Mesodermal cell (in vitro differentiated cells): ENCODE measurements at regions not wholly inside any gene's neighbourhood (a gene's known extent, or its start where the extent isn't known, plus 50 kb on each side); places are given as distances from the start of the nearest gene placed in this dataset.
"Not testable (repeated sequence)": the region's sequence is repeated elsewhere in the genome, so short reads cannot be mapped to it uniquely, and the experiment has no call there.

Experiments
- H3K27ac ChIP-seq: 2 replicates; pipeline ENCODE4 v1.7.0; 2013; ENCODE audit warnings: mild to moderate bottlenecking, low read depth, low read length, moderate library complexity; ENCODE audit not compliant: severe bottlenecking
- H3K36me3 ChIP-seq: 2 replicates; pipeline ENCODE4 v1.7.1; 2013; ENCODE audit warnings: mild to moderate bottlenecking, low read length, moderate library complexity; ENCODE audit not compliant: control insufficient read depth, insufficient read depth
- H3K4me1 ChIP-seq: one replicate; pipeline ENCODE4 v1.7.1; 2013; ENCODE audit warnings: mild to moderate bottlenecking, low read length; ENCODE audit not compliant: insufficient read depth, control insufficient read depth, poor library complexity, severe bottlenecking
- H3K4me3 ChIP-seq: 2 replicates; pipeline ENCODE4 v1.7.0; 2013; ENCODE audit warnings: low read length, control low read depth, mild to moderate bottlenecking; ENCODE audit not compliant: insufficient read depth, poor library complexity, severe bottlenecking; ENCODE audit errors: extremely low read depth
- H3K9me3 ChIP-seq: 2 replicates; pipeline ENCODE4 v1.7.1; 2013; ENCODE audit warnings: mild to moderate bottlenecking, low read length, moderate library complexity; ENCODE audit not compliant: control insufficient read depth
- WGBS, 2 experiments: methylation state at CpG; one replicate each; pipeline ENCODE4 v1.1.5; 2013; ENCODE audit warnings: missing lambda C conversion rate in 2 of 2; ENCODE audit not compliant: insufficient coverage in 2 of 2; 5-methylcytosine and 5-hydroxymethylcytosine counted together

GRCh38 chr7:156532016-156532602, 108.5 kb upstream of the RNF32 start:
- H3K27ac ChIP-seq = no peak overlapping the region
- no peaks in the 10 kb centered on the region for H3K36me3 ChIP-seq
- 50 to 100% methylated on average over 1 to 2 of the region's 2 CpGs for WGBS, 2 experiments
- no peaks in the 10 kb centered on the region for H3K9me3 ChIP-seq
- no peaks in the 10 kb centered on the region for H3K4me1 ChIP-seq
- H3K4me3 ChIP-seq = no peak overlapping the region

DNA sequence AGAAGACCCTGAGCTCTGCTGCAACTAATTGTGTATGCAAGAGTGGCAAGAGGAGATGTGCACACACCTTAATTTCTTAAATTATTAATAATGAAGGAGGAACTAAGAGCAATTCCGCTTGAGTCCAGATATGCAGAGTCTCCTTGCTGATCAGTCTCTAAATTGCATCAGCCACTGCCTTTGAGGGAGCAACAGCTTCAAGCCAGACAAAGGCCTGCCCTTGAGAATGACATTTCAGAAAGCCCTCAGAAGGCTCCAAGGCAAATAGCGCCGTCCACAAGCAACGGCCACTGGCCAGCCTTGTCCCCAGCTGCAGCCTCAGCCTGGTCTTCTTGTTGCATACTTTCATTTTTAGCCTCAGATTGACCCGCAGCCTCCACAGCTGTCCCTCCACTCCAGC, 110.6 kb upstream of the RNF32 start:
- H3K4me1 ChIP-seq = no peaks in the 10 kb centered on the region

DNA sequence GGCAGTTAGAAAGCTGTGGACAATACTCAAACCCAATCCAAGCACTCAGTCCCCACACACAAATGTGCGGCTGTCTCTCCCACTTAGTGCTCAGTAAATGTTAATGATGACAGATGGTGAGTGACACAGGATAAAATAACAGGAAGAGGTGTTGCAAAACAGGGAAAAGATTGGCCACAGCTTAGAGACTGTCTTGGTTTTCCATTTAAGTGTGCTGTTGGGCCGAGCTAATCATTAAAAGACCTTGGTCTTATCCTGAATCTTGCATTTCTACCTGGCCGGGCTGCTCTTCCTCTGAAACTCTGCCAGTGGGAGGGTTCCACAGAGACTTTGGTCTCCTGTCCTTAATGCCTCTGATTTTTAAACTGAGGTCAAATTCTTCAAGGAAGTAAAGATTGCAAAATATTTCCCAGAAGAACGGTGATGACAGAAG, 113.1 kb upstream of the RNF32 start:
- no peak overlapping the region for H3K27ac ChIP-seq
- no peaks in the 10 kb centered on the region for H3K9me3 ChIP-seq
- no peak overlapping the region for H3K4me3 ChIP-seq
- whole genome bisulfite sequencing, 2 experiments = 80 to 86% methylated on average over 2 to 3 of the region's 4 CpGs
- no peaks in the 10 kb centered on the region for H3K36me3 ChIP-seq
- H3K4me1 ChIP-seq = no peaks in the 10 kb centered on the region

More for the DNA sequence above, 110.6 kb upstream of the RNF32 start:
- H3K9me3 ChIP-seq = no peaks in the 10 kb centered on the region
- H3K4me3 ChIP-seq = no peak overlapping the region
- H3K27ac ChIP-seq = no peak overlapping the region
- 91 to 96% methylated on average over 5 of the region's 5 CpGs for WGBS, 2 experiments
- H3K36me3 ChIP-seq = no peaks in the 10 kb centered on the region

- no peaks in the 10 kb centered on the region for H3K36me3 ChIP-seq
- H3K4me3 ChIP-seq = no peak overlapping the region
- H3K9me3 ChIP-seq = no peaks in the 10 kb centered on the region
- WGBS, 2 experiments = 86 to 95% methylated on average over 5 to 9 of the region's 11 CpGs
- no peaks in the 10 kb centered on the region for H3K4me1 ChIP-seq
- H3K27ac ChIP-seq = no peak overlapping the region
These were observed 115.6 kb upstream of the RNF32 start for GRCh38 chr7:156524818-156525597.

DNA sequence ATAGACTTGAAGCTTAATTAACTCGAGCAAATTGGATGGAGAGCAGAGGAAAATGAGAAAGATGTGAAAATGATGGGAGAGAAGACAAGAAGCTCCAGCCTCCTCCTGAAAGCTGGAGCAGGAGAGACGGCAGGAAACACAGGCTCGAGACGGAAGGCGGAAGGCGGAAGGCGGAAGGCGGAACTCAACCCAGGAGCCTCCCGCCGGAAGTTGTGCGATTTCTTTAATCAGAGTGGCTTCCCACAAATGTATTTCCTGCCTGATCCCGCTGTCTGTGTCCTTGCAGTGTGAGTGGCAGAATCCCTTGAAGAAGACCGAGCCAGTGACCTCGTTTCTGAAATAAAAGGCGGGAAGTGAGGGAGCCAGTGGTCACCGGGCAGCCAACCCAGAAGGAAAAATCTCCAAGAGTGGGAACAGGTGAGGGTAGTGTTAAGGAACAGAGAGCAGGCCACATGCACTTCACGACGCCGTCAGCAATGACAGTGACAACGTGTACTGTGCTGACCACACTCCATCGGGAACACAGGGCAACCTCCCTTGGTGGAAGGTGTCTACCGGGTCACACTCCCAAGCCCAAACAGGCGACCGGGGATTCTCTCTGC, 117.0 kb upstream of the RNF32 start:
- H3K4me3 ChIP-seq = no peak overlapping the region
- WGBS, 2 experiments = 82 to 88% methylated on average over 21 of the region's 24 CpGs
- no peaks in the 10 kb centered on the region for H3K4me1 ChIP-seq
- no peak overlapping the region for H3K27ac ChIP-seq
- no peaks in the 10 kb centered on the region for H3K9me3 ChIP-seq
- no peaks in the 10 kb centered on the region for H3K36me3 ChIP-seq

DNA sequence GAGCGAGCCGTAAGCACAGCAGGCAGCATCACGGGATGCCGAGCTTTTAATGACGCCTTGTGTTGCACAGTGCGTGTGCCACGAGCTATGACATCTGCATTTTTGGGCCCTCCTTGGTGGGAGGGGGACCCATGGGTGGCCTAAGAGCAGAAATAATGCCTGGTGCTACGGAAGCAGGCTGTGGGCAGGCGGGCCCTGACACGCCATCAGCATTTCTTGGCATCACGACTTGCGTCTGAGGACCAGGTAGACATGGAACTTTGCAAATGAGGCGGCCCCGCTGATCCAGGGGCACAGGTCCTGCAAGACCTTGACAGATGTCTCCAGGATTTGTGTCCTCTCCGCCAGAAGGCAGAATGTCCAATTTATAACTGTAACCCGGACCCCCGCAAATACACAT, 117.8 kb upstream of the RNF32 start:
- Histone ChIP-seq H3K4me3 (no peak overlapping the region), H3K4me1 (no peaks in the 10 kb centered on the region), H3K9me3 (no peaks in the 10 kb centered on the region), H3K27ac (no peak overlapping the region), H3K36me3 (no peaks in the 10 kb centered on the region)
- 91 to 95% methylated on average over 17 of the region's 17 CpGs for WGBS, 2 experiments

- no peak overlapping the region for H3K4me3 ChIP-seq
- no peaks in the 10 kb centered on the region for H3K4me1 ChIP-seq
- WGBS, 2 experiments = 86 to 87% methylated on average over 10 to 11 of the region's 12 CpGs
- no peak overlapping the region for H3K27ac ChIP-seq
- H3K36me3 ChIP-seq = no peaks in the 10 kb centered on the region
- no peaks in the 10 kb centered on the region for H3K9me3 ChIP-seq
These were observed 121.5 kb upstream of the RNF32 start for GRCh38 chr7:156519070-156519469.

DNA sequence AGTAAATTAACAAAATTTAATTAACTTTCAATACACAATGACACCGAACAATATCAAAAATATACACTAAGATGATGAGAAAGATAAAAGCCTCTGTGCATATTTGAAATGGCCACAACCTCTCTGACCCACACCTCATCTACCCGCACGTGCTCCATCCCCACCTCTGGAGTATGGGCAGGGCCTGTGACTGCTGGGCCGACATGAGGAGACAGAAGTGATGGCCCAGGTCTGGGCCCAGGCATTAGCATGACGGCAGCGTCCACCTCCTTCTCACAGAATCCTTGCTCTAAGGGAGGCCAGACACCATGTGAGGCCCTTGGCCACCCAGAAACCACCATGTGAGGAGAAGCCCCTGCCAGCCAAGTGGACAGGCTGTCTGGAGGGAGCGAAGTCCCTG, 122.1 kb upstream of the RNF32 start:
- H3K36me3 ChIP-seq = no peaks in the 10 kb centered on the region
- no peak overlapping the region for H3K27ac ChIP-seq
- 80 to 100% methylated on average over 4 of the region's 7 CpGs for WGBS, 2 experiments
- no peak overlapping the region for H3K4me3 ChIP-seq
- H3K4me1 ChIP-seq = no peaks in the 10 kb centered on the region
- no peaks in the 10 kb centered on the region for H3K9me3 ChIP-seq

- WGBS, 2 experiments = 72 to 75% methylated on average over 4 to 6 of the region's 8 CpGs
- not testable (repeated sequence) for H3K9me3 ChIP-seq, H3K4me1 ChIP-seq, H3K36me3 ChIP-seq, H3K27ac ChIP-seq, H3K4me3 ChIP-seq
These were observed 122.7 kb upstream of the RNF32 start for GRCh38 chr7:156517858-156518257.

DNA sequence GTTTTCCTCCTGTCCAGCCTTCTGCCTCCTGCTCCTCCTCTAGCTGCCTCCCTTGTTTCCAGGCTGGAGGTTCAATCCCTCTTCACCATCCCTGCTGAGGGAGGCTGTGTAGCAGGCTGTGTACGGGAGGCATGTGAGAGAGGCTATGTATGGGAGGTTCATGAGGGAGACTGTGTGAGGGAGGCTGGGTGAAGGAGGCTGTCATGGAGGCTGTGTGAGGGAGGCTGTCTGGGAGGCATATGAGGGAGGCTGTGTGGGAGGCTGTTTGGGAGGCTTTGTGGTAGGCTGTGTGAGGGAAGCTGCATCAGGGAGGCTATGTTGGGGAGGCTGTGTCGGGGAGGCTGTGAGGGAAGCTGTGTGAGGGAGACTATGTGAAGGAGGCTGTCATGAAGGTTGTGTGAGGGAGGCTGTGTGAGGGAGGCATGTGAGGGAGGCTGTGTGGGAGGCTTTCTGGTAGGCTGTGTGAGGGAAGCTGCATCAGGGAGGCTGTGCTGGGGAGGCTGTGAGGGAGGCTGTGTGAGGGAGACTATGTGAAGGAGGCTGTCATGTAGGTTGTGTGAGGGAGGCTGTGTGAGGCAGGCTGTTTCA, 123.7 kb upstream of the RNF32 start:
- H3K4me3 ChIP-seq = no peak overlapping the region
- WGBS, 2 experiments = 87 to 88% methylated on average over 2 of the region's 2 CpGs

More for the DNA sequence above, 123.7 kb upstream of the RNF32 start:
- Histone ChIP-seq H3K9me3 (no peaks in the 10 kb centered on the region), H3K36me3 (no peaks in the 10 kb centered on the region), H3K4me1 (no peaks in the 10 kb centered on the region), H3K27ac (no peak overlapping the region)
